K562 (cell line): ENCODE measurements at regions not wholly inside any gene's neighbourhood (a gene's known extent, or its start where the extent isn't known, plus 50 kb on each side); places are given as distances from the start of the nearest gene placed in this dataset.

Experiments
- ELK1 ChIP-seq: sonication (generic); formaldehyde crosslinking; IDR thresholded peaks from 2 replicates; pipeline ENCODE4 v1.8.1; 2022; ENCODE audit warnings: missing genetic modification reagents
- JUN ChIP-seq, 2 experiments: sonication (generic) in 1 of 2; formaldehyde crosslinking in 1 of 2; IDR thresholded peaks; 2 replicates each; pipeline versions ENCODE4 v1.6.1 to v1.8.0; 2012 to 2022; ENCODE audit warnings: borderline replicate concordance in 2 of 2, mild to moderate bottlenecking in 2 of 2, improper control_type of control experiment in 1 of 2, low read depth in 1 of 2, low read length in 1 of 2, missing genetic modification reagents in 1 of 2
- MYNN ChIP-seq, 2 experiments: sonication (generic); formaldehyde crosslinking in 1 of 2; IDR thresholded peaks; 2 replicates each; pipeline versions ENCODE4 v1.5.0 to v1.6.1; 2016 to 2020; ENCODE audit warnings: antibody characterized with exemption in 1 of 2, missing genetic modification reagents in 1 of 2
- POLR2A ChIP-seq: fragments of 450-650 bp; conservative IDR thresholded peaks from 2 replicates; pipeline ENCODE4 v1.6.1; 2016
- SPI1 ChIP-seq: IDR thresholded peaks from 2 replicates; pipeline ENCODE4 v1.6.1; 2011; ENCODE audit warnings: low read depth, low read length, control low read depth, borderline replicate concordance
- SRF ChIP-seq, 2 experiments: fragments of 250-450, 450-650 bp in 1 of 2; sonication (Bioruptor Pico) in 1 of 2; sonication (generic) in 1 of 2; formaldehyde crosslinking; IDR thresholded peaks; 2 replicates each; pipeline versions ENCODE4 v1.5.0 to v1.5.1; 2020 to 2022; ENCODE audit warnings: mild to moderate bottlenecking in 1 of 2, missing genetic modification reagents in 1 of 2
- TCFL5 ChIP-seq: fragments of 250-450 bp; sonication (Bioruptor Pico); conservative IDR thresholded peaks from 2 replicates; pipeline ENCODE4 v1.6.1; 2021; ENCODE audit warnings: mild to moderate bottlenecking, moderate library complexity, matching md5 sums
- TF ChIP-seq, protein P1 (sequence below): fragments of 450-650 bp; IDR thresholded peaks from 2 replicates; pipeline ENCODE4 v1.7.1; 2018; ENCODE audit warnings: mild to moderate bottlenecking, low read depth; ENCODE audit not compliant: partially characterized antibody

- TF ChIP-seq, protein P1, sequence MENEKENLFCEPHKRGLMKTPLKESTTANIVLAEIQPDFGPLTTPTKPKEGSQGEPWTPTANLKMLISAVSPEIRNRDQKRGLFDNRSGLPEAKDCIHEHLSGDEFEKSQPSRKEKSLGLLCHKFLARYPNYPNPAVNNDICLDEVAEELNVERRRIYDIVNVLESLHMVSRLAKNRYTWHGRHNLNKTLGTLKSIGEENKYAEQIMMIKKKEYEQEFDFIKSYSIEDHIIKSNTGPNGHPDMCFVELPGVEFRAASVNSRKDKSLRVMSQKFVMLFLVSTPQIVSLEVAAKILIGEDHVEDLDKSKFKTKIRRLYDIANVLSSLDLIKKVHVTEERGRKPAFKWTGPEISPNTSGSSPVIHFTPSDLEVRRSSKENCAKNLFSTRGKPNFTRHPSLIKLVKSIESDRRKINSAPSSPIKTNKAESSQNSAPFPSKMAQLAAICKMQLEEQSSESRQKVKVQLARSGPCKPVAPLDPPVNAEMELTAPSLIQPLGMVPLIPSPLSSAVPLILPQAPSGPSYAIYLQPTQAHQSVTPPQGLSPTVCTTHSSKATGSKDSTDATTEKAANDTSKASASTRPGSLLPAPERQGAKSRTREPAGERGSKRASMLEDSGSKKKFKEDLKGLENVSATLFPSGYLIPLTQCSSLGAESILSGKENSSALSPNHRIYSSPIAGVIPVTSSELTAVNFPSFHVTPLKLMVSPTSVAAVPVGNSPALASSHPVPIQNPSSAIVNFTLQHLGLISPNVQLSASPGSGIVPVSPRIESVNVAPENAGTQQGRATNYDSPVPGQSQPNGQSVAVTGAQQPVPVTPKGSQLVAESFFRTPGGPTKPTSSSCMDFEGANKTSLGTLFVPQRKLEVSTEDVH = no peak
- TF ChIP-seq ELK1 (CRISPR knock-in tag) = no peak
- TF ChIP-seq POLR2A = no peak
- no peak for TF ChIP-seq SRF (CRISPR knock-in tag; IDR thresholded peaks at IDR 0.05)
- no peak for TF ChIP-seq SPI1
- TF ChIP-seq TCFL5 = no peak
- TF ChIP-seq JUN (IDR thresholded peaks at IDR 0.05; ENCODE audit: borderline replicate concordance, low read depth, low read length) = no peak
- TF ChIP-seq JUN (CRISPR knock-in tag; IDR thresholded peaks at IDR 0.05; ENCODE audit: borderline replicate concordance) = no peak
- no peak for TF ChIP-seq MYNN (IDR thresholded peaks at IDR 0.05)
- no peak for TF ChIP-seq MYNN (CRISPR knock-in tag; IDR thresholded peaks at IDR 0.05)
Measured at GRCh38 chr18:73793386-73793785, 354.2 kb downstream of the FBXO15 start.
